ENCODE measurements at regions not wholly inside any gene's neighbourhood (a gene's known extent, or its start where the extent isn't known, plus 50 kb on each side); places are given as distances from the start of the nearest gene placed in this dataset.

DNA sequence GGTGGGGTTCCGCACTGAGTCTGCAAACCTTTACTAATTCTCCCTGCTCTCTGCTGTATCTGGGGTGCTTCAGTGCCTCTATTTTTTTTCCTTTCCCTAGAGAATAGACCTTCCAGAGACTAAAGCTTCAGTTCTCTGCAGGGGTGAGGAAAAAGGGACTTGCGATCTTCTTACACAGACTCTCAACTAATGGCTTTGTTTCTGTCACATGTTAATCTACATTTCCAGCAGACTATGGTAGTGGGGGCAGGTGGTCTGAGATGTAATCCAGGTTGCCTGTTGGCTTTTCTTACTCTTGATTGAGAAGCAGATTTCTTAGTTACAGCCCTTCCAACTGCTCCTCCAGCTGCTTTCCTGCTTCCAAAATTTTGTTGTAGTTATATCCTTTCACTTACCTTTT lies 229.0 kb upstream of the NLRP1 start:
- dilution Hi-C loops (cut with HindIII; ENCODE audit: low sequenced_read_pairs, unreplicated experiment) = no loop called here
- POLR2A ChIA-PET (ENCODE audit: unreplicated experiment) = no interaction called here

More for the DNA sequence above, 229.0 kb upstream of the NLRP1 start:
- Histone ChIP-seq H3K4ac (ENCODE audit: low read depth, low read length) (no peak overlapping the region), H2BK15ac (ENCODE audit: low read depth, low read length) (no peak overlapping the region), H2BK120ac (ENCODE audit: low read depth, low read length) (no peak overlapping the region), H3K56ac (ENCODE audit: extremely low read depth, insufficient read depth, low read length) (no peak overlapping the region), H3K27ac (ENCODE audit: insufficient read depth, low read length) (no peak overlapping the region), H3K79me1 (ENCODE audit: low read depth in 1 of 2, low read length in 2 of 2) (no peaks in the 10 kb centered on the region), H2AK9ac (replicated peaks; ENCODE audit: low read depth, low read length, poor library complexity) (no peak overlapping the region), H3K4me2 (ENCODE audit: low read depth, low read length) (no peak overlapping the region), H4K20me1 (ENCODE audit: insufficient read depth, low read length) (no peaks in the 10 kb centered on the region), H3K4me3 (ENCODE audit: insufficient read depth, low read depth, low read length) (no peak overlapping the region), H3K9me3 (ENCODE audit: control insufficient read depth, insufficient read depth, low read length) (peaks cover 12% of the 10 kb centered on the region), H2AFZ (replicated peaks; ENCODE audit: low read length, poor library complexity) (no peak overlapping the region), H4K91ac (ENCODE audit: insufficient read depth, low read depth, low read length) (no peak overlapping the region), H3K36me3 (ENCODE audit: control insufficient read depth, insufficient read depth, low read length) (no peaks in the 10 kb centered on the region), H4K5ac (ENCODE audit: low read depth, low read length) (no peak overlapping the region), H3K27me3 (ENCODE audit: control insufficient read depth, insufficient read depth, low read length) (peaks cover 1% of the 10 kb centered on the region), H3K4me1 (ENCODE audit: control insufficient read depth, insufficient read depth, low read length) (no peaks in the 10 kb centered on the region), H2BK5ac (ENCODE audit: low read depth, low read length, poor library complexity, severe bottlenecking) (no peak overlapping the region), H3K14ac (replicated peaks; ENCODE audit: low read depth, low read length) (no peak overlapping the region), H2AK5ac (ENCODE audit: low read depth, low read length) (no peak overlapping the region), H2BK20ac (ENCODE audit: low read depth, low read length) (no peak overlapping the region), H4K8ac (ENCODE audit: low read depth in 2 of 2, low read length in 2 of 2) (no peak overlapping the region), H3K18ac (ENCODE audit: low read depth, low read length) (no peak overlapping the region), H3K23ac (ENCODE audit: low read depth, low read length) (no peak overlapping the region), H3K9me1 (ENCODE audit: insufficient read depth, low read length) (no peaks in the 10 kb centered on the region), H3K9ac (ENCODE audit: low read depth, low read length) (no peak overlapping the region)
- no TSS peak for BruUV-seq (replicated peaks)
- CTCF ChIA-PET = interaction anchor here (0.6 kb wide), 1 partner anchor 27 kb away, joined by 4 read pairs; no protein-coding TSS in a partner anchor
- in situ Hi-C loops (cut with MboI; ENCODE audit: low sequenced_read_pairs) = no loop called here
- WGBS, 2 experiments (ENCODE audit: extremely low coverage in 2 of 2, insufficient read length in 1 of 2) = no CpG with 5 or more reads among the region's 2 CpGs
- TF ChIP-seq RCOR1 (IDR thresholded peaks at IDR 0.05; ENCODE audit: insufficient replicate concordance, low read length) = no peak
- TF ChIP-seq CHD1 (IDR thresholded peaks at IDR 0.05; ENCODE audit: low read depth, low read length) = no peak
- TF ChIP-seq NFE2L2 (IDR thresholded peaks at IDR 0.05; ENCODE audit: low read depth, low read length) = no peak
- no peak for TF ChIP-seq POLR2A (IDR thresholded peaks at IDR 0.05; ENCODE audit: low read depth, low read length)
- TF ChIP-seq FOS (IDR thresholded peaks at IDR 0.05; ENCODE audit: low read depth, low read length) = no peak
- no peak for TF ChIP-seq RFX5 (IDR thresholded peaks at IDR 0.05; ENCODE audit: low read depth, low read length)
- no peak for TF ChIP-seq MXI1 (IDR thresholded peaks at IDR 0.05; ENCODE audit: borderline replicate concordance, low read depth, low read length)
- TF ChIP-seq RAD21 (IDR thresholded peaks at IDR 0.05; ENCODE audit: low read length) = no peak
- TF ChIP-seq, protein P1, sequence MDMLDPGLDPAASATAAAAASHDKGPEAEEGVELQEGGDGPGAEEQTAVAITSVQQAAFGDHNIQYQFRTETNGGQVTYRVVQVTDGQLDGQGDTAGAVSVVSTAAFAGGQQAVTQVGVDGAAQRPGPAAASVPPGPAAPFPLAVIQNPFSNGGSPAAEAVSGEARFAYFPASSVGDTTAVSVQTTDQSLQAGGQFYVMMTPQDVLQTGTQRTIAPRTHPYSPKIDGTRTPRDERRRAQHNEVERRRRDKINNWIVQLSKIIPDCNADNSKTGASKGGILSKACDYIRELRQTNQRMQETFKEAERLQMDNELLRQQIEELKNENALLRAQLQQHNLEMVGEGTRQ (IDR thresholded peaks at IDR 0.05; ENCODE audit: low read depth, low read length) = no peak
- no peak for TF ChIP-seq CEBPB (IDR thresholded peaks at IDR 0.05; ENCODE audit: low read depth, low read length)
- no peak for TF ChIP-seq BHLHE40 (IDR thresholded peaks at IDR 0.05; ENCODE audit: low read depth, low read length)
- TF ChIP-seq, protein P2, sequence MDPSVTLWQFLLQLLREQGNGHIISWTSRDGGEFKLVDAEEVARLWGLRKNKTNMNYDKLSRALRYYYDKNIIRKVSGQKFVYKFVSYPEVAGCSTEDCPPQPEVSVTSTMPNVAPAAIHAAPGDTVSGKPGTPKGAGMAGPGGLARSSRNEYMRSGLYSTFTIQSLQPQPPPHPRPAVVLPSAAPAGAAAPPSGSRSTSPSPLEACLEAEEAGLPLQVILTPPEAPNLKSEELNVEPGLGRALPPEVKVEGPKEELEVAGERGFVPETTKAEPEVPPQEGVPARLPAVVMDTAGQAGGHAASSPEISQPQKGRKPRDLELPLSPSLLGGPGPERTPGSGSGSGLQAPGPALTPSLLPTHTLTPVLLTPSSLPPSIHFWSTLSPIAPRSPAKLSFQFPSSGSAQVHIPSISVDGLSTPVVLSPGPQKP (IDR thresholded peaks at IDR 0.05; ENCODE audit: borderline replicate concordance, low read depth, low read length) = no peak
- no peak for TF ChIP-seq MAFK (IDR thresholded peaks at IDR 0.05; ENCODE audit: low read depth, low read length)
- TF ChIP-seq, protein P3, sequence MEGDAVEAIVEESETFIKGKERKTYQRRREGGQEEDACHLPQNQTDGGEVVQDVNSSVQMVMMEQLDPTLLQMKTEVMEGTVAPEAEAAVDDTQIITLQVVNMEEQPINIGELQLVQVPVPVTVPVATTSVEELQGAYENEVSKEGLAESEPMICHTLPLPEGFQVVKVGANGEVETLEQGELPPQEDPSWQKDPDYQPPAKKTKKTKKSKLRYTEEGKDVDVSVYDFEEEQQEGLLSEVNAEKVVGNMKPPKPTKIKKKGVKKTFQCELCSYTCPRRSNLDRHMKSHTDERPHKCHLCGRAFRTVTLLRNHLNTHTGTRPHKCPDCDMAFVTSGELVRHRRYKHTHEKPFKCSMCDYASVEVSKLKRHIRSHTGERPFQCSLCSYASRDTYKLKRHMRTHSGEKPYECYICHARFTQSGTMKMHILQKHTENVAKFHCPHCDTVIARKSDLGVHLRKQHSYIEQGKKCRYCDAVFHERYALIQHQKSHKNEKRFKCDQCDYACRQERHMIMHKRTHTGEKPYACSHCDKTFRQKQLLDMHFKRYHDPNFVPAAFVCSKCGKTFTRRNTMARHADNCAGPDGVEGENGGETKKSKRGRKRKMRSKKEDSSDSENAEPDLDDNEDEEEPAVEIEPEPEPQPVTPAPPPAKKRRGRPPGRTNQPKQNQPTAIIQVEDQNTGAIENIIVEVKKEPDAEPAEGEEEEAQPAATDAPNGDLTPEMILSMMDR (conservative IDR thresholded peaks at IDR 0.05; ENCODE audit: low read depth, low read length) = no peak
- TF ChIP-seq MAZ (IDR thresholded peaks at IDR 0.05; ENCODE audit: borderline replicate concordance, low read depth, low read length) = no peak
- no peak for TF ChIP-seq SMC3 (IDR thresholded peaks at IDR 0.05; ENCODE audit: low read depth, low read length)
- DNase-seq (no peak), ATAC-seq (ENCODE audit: low read depth) (no peak)
- intact Hi-C loops (cut with micrococcal nuclease) = no loop called here
